Esophagus squamous epithelium (tissue), 5 donors: ENCODE measurements at regions not wholly inside any gene's neighbourhood (a gene's known extent, or its start where the extent isn't known, plus 50 kb on each side); places are given as distances from the start of the nearest gene placed in this dataset.

Source experiments
- DNase-seq: peaks from one replicate; lab custom pipeline; 2025; lab: John Stamatoyannopoulos, UW
- H3K27ac ChIP-seq, 4 donors: fragments of 200-600 bp; sonication (generic); one replicate each; pipeline ENCODE4 v1.5.1; 2016 to 2019; ENCODE audit warnings: mild to moderate bottlenecking in 1 of 4
- H3K27me3 ChIP-seq, 4 donors: fragments of 200-600 bp; sonication (generic); 1 replicate in 3 of 4; 2 replicates in 1 of 4; pipeline versions ENCODE4 v1.5.1 to v1.6.0; 2017 to 2021; ENCODE audit warnings: antibody characterized with exemption in 1 of 4
- H3K36me3 ChIP-seq, 3 donors: fragments of 200-600 bp; sonication (generic); one replicate each; pipeline ENCODE4 v1.5.1; 2016 to 2019
- H3K4me1 ChIP-seq, 3 donors: fragments of 200-600 bp; sonication (generic); one replicate each; pipeline ENCODE4 v1.5.1; 2017 to 2019
- H3K4me3 ChIP-seq, 4 donors: fragments of 200-600 bp; sonication (generic); 1 replicate in 3 of 4; 2 replicates in 1 of 4; pipeline ENCODE4 v1.5.1; 2016 to 2019; ENCODE audit warnings: mild to moderate bottlenecking in 2 of 4, moderate library complexity in 1 of 4
- H3K9me3 ChIP-seq, 3 donors: fragments of 200-600 bp; sonication (generic); one replicate each; pipeline ENCODE4 v1.5.1; 2016 to 2019
- CTCF ChIP-seq, 6 experiments: fragments of 450-650 bp in 4 of 6; fragments of 200-600 bp in 2 of 6; sonication (generic) in 2 of 6; IDR thresholded peaks; one replicate each; pipeline ENCODE4 v1.5.1; 2016 to 2019; ENCODE audit warnings: antibody characterized with exemption in 6 of 6, mild to moderate bottlenecking in 4 of 6, moderate library complexity in 4 of 6
- POLR2A ChIP-seq, 4 donors: fragments of 450-650 bp; IDR thresholded peaks; one replicate each; pipeline ENCODE4 v1.6.1; 2017; ENCODE audit warnings: antibody characterized with exemption in 4 of 4, mild to moderate bottlenecking in 4 of 4, moderate library complexity in 3 of 4
- WGBS, 2 donors: methylation state at CpG; one replicate each; pipeline ENCODE4 v1.1.5; 2018; 5-methylcytosine and 5-hydroxymethylcytosine counted together
- intact Hi-C: fragments of 100-400 bp; cut with DNase I; formaldehyde crosslinking; loops from one replicate; pipeline ENCODE4 v1.15.0; 2022
- donor health status: DM: yes; HTN: yes; CAD: no.

- H3K36me3 ChIP-seq, result no peaks in the 10 kb centered on the region
- no peaks in the 10 kb centered on the region for H3K27me3 ChIP-seq
- peaks cover 0 to 4% (median 0%) of the 10 kb centered on the region in 3 donors for H3K9me3 ChIP-seq
- WGBS, 2 donors, result 90 to 94% methylated on average over 8 of the region's 8 CpGs
- intact Hi-C loops, result no loop called here
- H3K27ac ChIP-seq, result no peak overlapping the region
- no peak for DNase-seq
- no peak overlapping the region for H3K4me3 ChIP-seq
- peaks cover 0 to 25% (median 0%) of the 10 kb centered on the region in 3 donors for H3K4me1 ChIP-seq
- TF ChIP-seq POLR2A (IDR thresholded peaks at IDR 0.05) (no peak), CTCF (IDR thresholded peaks at IDR 0.05) (no peak)
Observed at GRCh38 chr6:14222956-14223355, 105.4 kb downstream of the CD83 start.

DNA sequence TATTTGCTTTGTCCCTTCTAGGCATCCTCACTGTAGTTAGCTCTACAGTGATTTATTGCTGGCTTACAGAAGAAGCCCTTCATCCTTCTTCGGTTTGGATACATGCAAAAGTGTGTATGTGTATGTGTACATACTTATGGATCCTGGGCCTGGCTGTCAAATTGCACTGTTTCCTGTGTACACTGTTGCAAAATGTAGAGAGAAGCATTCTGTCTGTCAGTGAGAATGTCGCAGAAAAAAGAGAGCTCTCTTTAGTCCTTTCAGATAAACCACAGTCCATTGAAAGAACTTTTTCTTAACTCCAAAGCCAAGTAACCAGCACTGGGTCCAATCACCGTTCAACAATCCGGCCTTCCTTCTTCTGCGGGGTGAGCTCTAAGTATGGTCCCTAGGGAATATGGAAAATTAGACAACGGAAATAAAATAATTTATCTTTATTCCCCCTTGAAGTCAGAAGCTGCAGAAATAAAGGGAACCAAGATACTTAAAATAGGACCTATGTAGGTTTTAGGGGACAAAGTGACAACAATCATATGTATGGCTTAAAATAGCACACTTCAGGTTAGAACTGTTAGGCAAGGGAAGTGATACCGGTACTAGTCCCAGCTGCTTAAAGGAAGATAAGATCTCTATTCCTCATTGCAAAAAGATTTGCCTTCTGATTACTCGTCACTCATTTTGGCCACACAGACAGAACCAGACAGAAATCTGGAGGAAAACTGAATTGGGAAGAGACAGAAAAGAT lies 107.0 kb downstream of the CD83 start:
- no peaks in the 10 kb centered on the region for H3K36me3 ChIP-seq
- no peak overlapping the region for H3K4me3 ChIP-seq
- peaks cover 0 to 4% (median 0%) of the 10 kb centered on the region in 3 donors for H3K9me3 ChIP-seq
- intact Hi-C loops, result no loop called here
- no peak for DNase-seq
- TF ChIP-seq CTCF (IDR thresholded peaks at IDR 0.05) (no peak), POLR2A (IDR thresholded peaks at IDR 0.05) (no peak)
- H3K27me3 ChIP-seq, result peaks cover 0 to 5% (median 0%) of the 10 kb centered on the region in 4 donors
- WGBS, 2 donors, result 75 to 79% methylated on average over 8 of the region's 8 CpGs
- H3K4me1 ChIP-seq, result peaks cover 0 to 9% (median 0%) of the 10 kb centered on the region in 3 donors
- H3K27ac ChIP-seq, result no peak overlapping the region

- no peak overlapping the region for H3K4me3 ChIP-seq
- peaks cover 0 to 16% (median 0%) of the 10 kb centered on the region in 4 donors for H3K27me3 ChIP-seq
- no peak for TF ChIP-seq CTCF (IDR thresholded peaks at IDR 0.05)
- TF ChIP-seq POLR2A (IDR thresholded peaks at IDR 0.05), result no peak
- no peak for DNase-seq
- no peak overlapping the region for H3K27ac ChIP-seq
- H3K9me3 ChIP-seq, result peaks cover 0 to 4% (median 0%) of the 10 kb centered on the region in 3 donors
- H3K4me1 ChIP-seq, result no peaks in the 10 kb centered on the region
- WGBS, 2 donors, result 83 to 98% methylated on average over 2 of the region's 2 CpGs
- H3K36me3 ChIP-seq, result no peaks in the 10 kb centered on the region
- intact Hi-C loops, result no loop called here
Observed at GRCh38 chr6:14226051-14226660, 108.6 kb downstream of the CD83 start.

- H3K27ac ChIP-seq, result no peak overlapping the region
- intact Hi-C loops, result no loop called here
- TF ChIP-seq CTCF (IDR thresholded peaks at IDR 0.05), result no peak
- no peak for TF ChIP-seq POLR2A (IDR thresholded peaks at IDR 0.05)
Observed at GRCh38 chr6:14228571-14228970, 111.0 kb downstream of the CD83 start.

GRCh38 chr6:14231071-14231483 lies 113.5 kb downstream of the CD83 start:
- intact Hi-C loops, result no loop called here
- Histone ChIP-seq H3K9me3 (peaks cover 0 to 1% (median 0%) of the 10 kb centered on the region in 3 donors), H3K4me3 (no peak overlapping the region), H3K27ac (no peak overlapping the region), H3K36me3 (no peaks in the 10 kb centered on the region), H3K4me1 (no peaks in the 10 kb centered on the region), H3K27me3 (peaks cover 0 to 51% (median 0%) of the 10 kb centered on the region in 4 donors)
- TF ChIP-seq POLR2A (IDR thresholded peaks at IDR 0.05) (no peak), CTCF (IDR thresholded peaks at IDR 0.05) (no peak)
- no peak for DNase-seq
- 84 to 95% methylated on average over 6 of the region's 6 CpGs for WGBS, 2 donors

More at GRCh38 chr6:14228571-14228970, 111.0 kb downstream of the CD83 start:
- 53 to 68% methylated on average over 5 to 7 of the region's 7 CpGs for WGBS, 2 donors
- H3K4me3 ChIP-seq, result no peak overlapping the region
- H3K36me3 ChIP-seq, result no peaks in the 10 kb centered on the region
- no peak for DNase-seq
- peaks cover 0 to 29% (median 0%) of the 10 kb centered on the region in 4 donors for H3K27me3 ChIP-seq
- peaks cover 0 to 4% (median 0%) of the 10 kb centered on the region in 3 donors for H3K9me3 ChIP-seq
- no peaks in the 10 kb centered on the region for H3K4me1 ChIP-seq
